SKM-1 (cell line): ENCODE measurements at regions not wholly inside any gene's neighbourhood (a gene's known extent, or its start where the extent isn't known, plus 50 kb on each side); places are given as distances from the start of the nearest gene placed in this dataset.
A peak's percentile ranks its signal among the peaks of the same experiment; 100 is the strongest.
"Not testable (repeated sequence)": the region's sequence is repeated elsewhere in the genome, so short reads cannot be mapped to it uniquely, and the experiment has no call there.

ENCODE experiments used
- DNase-seq: peaks from one replicate; lab custom pipeline; 2025; ENCODE audit not compliant: unreplicated experiment; lab: John Stamatoyannopoulos, UW

DNA sequence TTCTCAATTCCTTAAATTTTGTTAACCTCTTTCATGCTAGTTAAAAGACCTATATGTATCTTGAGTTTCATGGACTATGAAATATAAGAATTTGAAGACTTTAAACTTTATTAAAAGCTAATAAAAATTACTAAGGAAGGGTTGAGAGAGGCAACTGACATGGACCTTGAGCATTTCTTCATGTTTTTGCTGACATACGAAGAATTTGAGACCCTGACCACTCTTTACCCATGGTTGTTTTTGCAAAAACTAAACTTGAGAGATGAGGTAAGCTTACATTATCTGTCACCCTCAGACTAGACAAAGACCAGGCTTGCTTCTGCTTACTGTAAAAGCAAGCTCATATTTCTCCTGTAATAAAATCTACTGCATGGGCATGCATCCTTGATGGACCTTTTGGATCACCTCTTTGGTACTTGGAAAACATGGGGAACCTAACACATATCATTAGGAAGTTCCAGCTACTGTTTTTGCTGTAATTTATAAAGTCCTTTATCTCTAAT, 338.2 kb upstream of the PABPC4L start:
- DNase-seq = no peak

DNA sequence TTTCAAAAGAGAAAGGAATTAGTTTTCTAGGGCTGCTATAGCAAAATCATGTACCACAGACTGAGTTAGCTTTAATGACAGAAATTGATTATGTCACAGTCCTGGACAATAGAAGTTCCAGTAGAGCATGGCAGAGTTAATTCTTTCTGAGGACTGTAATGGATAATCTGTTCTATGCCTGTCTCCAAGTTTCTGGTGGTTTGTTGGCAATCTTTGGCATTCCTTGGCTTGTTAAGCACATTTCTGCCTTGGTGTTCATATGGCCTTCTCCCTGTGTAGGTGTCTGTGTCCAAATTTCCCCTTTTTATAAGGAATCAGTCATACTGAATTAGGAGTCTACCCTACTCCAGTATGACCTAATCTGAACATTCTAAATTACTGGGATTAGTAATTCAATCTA, 336.1 kb upstream of the PABPC4L start:
- no peak for DNase-seq

DNA sequence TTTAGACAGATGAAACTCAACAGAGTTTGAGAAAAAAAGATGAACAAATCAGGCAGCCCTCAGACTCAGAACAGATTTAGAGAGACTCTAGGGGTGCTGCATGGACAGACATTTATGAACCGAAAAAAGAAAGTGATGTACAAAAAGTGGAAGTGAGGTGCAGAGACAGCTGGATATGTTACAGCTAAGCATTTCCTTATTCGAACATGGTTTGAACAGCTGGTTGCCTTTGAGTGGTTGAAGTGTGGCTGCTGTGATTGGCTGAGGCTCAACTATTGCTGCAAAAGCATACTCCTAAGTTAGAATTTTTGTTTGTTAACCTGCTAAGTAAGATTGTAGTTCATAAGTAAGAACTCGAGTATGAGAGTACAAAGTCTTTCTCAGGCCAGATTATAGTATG, 331.5 kb upstream of the PABPC4L start:
- DNase-seq = no peak

DNA sequence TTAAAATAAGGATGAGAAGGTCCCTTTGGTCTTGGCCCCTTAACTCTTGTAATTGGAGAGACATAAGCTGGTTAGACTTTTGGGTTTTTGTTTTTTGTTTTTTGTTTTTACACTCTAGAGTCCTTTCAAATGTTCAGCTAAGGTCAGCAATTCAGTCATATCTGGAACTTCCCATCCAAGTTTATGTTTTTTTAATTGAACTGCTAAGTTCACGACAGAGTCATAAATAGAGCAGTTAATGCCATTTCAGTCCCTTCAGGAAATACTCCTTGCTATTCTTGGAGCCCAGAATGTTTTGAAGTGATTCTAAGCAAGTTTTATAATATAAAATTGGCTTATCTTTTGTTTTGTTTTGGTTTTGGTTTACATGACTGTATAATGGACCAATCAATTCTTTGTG, 329.4 kb upstream of the PABPC4L start:
- DNase-seq = no peak

DNA sequence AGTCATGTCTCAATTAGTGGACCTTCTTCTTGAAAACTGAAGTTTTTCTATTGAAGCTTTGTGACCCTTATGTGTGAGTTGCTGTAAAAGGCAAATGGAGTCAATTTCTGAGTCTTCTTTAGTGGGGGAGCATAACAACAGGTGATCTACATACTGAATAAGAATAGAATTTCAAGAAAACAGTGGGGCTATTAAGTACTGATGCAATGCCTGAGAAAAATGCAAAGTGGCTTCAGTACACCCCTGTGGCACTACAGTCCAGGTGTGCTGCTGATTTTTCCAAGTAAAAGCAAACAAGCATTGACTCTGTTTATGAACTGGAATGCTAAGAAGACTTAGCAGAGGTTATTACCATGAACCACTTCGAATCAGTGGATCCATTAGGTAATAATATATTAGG, 328.0 kb upstream of the PABPC4L start:
- DNase-seq = no peak

DNA sequence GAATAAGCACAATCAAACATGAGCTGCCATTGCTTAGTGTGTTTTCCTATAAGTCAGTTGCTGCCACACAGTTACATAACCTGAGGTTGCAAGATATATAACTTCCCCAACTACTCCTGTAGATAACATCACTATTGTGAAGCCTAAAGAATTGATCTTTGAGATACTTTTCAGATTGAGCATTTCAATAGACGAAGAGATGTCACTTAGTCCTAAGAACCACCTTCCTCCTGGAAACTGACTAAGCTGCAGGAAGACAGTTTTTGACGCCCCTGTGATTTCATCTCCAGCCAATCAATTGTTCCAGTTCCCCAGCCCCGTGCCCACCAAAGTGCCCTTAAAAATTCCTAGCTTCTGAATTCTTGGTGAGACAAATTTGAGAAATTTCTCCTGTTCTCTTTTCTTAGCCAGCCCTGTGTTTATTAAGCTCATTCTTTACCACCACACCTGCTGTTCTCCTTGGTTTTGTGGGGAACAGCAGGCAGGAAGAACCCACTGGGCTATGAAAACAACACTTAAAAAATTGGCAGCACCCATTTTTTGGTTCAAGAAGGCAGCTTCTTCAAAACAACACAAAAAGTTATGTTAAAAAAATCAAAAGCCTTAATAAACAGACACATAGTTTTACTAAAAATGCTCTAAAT, 317.1 kb upstream of the PABPC4L start:
- DNase-seq = no peak

DNA sequence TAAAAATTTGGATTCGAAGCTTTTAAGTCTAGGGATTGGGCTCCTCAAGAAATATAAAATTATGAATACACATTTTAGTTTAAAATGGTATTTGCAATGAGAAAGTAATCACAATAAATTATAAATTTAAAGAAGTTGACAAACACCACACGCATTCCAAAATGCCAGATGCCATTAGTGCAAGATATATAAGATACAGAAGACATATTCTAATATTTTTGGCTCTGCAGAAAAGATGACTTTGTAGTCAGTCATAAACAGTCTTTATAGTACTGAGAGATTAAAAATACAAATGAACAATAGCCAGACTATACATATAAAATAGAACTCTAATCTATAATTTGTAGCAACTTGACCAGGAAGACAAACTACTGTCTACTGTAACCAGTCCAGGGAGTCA, 309.0 kb upstream of the PABPC4L start:
- DNase-seq = no peak

DNA sequence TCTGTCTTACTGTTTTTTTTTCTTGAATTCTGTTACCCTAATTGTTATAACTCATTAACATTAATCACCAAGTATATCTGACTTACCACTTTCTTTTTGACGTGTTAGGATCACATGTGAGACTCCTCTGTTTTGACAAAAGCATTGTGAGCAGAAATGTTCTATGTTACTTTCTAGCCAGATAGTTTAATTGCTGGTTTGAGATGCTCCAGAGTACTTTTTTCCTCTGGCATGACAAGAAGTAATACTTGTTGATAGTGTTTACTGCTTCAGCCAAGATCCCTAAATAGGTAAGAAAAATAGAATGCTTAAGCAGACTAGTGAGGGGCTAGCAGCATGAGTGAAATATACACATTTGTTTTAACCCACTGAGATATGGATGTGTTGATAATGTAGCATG, 303.9 kb upstream of the PABPC4L start:
- no peak for DNase-seq

DNA sequence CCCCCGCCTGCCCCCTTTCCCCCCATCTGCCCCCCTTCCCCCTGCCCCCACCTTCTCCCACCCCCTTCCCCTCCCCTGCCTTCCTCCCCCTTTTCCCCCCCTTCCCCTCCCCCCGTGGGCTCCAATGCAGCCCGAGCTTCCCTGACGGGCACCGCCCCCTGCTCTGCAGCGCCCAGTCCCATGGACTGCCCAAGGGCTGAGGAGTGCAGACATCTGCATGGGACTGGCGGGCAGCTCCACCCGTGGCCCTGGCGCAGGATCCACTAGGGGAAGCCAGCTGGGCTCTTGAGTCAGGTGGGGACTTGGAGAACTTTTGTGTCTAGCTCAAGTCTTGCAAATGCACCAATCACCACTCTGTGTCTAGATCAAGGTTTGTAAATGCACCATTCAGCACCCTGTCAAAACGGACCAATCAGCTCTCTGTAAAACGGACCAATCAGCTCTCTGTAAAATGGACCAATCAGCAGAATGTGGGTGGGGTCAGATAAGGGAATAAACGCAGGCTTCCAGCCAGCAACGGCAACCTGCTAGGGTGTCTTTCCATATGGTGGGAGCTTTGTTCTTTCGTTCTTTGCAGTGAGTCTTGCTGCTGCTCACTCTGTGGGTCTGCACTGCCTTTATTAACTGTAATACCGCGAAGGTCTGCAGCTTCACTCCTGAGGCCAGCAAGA, 300.5 kb upstream of the PABPC4L start:
- no peak for DNase-seq

DNA sequence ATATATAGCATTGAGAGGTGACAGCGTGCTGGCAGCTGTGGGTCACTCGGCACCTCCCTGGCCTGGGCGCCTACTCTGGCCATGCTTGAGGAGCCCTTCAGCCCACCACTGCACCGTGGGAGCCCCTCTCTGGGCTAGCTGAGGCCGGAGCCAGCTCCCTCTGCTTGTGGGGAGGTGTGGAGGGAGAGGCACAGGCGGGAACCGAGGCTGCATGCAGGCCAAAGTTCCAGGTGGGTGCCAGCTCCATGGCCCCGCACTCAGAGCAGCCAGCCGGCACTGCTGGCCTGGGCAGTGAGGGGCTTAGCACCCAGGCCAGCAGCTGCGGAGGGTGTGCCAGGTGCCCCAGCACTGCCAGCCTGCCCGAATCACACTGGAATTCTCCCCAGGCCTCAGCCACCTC, 299.9 kb upstream of the PABPC4L start:
- not testable (repeated sequence) for DNase-seq

DNA sequence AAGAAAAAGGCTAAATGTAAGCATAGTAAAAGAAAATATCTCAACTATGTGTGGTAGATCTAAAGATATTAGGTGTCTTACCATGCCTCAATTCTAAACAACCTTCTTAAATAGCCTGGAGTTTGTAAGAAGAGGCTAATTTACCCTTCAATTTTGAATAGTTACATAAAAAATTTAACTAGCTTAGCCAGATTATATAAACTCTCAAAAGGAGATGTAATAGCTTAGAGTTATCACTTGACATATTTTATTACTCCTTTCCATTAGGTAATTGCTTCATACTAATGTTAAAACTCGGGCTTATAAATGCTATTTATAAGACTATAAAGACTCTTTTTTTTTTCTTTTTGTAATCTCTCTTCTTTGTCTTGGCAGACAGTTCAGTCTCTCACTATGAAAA, 297.5 kb upstream of the PABPC4L start:
- no peak for DNase-seq

DNA sequence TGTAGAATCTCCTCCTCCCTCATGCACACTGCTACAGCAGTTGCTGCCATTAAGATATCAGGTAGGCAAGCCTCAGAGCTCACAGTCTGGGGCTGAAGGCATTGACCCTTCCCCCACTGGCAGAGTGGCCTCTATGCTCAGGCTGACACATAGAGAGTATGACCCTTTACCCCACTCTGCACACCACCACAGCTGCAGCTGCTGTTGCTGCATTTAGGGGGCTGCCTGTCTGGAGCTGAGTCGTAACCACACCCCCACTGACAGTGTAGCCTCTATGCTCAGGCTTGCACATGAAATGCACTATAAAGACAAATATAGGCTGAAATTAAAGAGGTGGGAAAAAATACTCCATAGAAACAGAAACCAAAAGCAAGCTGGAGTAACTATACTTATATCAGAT, 289.3 kb upstream of the PABPC4L start:
- DNase-seq = no peak

DNA sequence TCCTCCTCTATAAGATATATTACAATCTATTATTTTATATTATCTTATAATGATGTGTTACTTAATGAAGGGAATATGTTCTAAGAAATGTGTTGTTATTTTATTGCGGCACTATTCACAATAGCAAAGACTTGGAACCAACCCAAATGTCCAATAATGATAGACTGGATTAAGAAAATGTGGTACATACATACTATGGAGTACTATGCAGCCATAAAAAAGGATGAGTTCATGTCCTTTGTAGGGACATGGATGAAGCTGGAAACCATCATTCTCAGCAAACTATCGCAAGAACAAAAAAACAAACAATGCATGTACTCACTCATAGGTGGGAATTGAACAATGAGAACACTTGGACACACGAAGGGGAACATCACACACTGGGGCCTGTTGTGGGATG, 281.9 kb upstream of the PABPC4L start:
- not testable (repeated sequence) for DNase-seq

DNA sequence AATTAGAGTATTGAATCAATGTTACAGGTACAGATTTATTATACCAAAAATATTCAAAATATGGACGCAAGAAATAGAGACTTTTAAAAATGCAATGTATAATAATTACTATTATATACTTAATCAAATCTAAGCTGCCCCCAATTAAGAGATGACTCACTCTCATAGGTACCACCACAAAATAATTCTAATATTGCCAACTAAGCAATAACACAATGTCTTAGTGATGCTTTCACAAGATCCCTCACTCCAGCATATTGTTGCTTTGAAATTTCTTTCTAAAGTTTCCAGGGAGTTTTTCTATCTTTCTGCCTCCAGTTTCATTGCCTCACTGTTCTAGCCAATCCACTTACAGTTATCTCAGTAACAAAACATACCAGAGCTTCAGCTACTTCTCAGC, 270.0 kb upstream of the PABPC4L start:
- DNase-seq = no peak

DNA sequence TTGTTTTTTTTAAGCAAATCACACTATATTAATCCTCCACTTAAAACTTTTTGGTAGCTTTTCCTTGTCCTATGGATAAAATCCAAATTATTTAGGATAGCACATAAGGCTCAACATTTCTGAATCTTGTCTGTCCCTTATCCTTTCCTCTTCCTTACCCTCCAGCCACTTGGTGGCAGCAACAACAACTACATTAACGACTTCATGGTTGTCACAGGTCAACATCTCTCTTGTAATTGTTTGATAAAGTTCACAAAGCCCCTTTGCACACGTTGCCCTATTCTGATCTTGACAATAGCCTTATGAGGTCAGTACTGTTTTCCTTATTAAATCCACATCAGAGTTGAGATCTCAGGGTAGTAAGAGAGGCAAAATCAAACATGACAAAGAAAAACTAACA, 269.0 kb upstream of the PABPC4L start:
- DNase-seq = peak; percentile 4

DNA sequence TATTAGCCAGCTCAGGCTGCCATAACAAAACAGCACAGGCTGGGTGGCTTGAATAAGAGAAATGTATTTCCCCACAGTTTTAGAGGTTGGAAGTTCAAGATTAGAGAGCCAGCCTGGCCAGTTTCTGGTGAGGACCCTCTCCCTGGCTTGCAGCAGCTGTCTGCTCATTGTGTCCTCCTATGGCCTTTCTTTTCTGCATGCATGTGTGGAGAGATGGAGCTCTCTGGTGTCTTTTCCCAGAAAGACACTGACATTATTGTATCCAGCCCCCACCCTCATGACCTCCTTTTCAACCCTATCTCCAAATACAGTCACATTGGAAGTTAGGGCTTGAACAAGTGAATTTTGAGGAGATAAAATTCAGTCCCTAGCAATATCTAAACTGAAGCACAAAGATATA, 263.8 kb upstream of the PABPC4L start:
- no peak for DNase-seq

DNA sequence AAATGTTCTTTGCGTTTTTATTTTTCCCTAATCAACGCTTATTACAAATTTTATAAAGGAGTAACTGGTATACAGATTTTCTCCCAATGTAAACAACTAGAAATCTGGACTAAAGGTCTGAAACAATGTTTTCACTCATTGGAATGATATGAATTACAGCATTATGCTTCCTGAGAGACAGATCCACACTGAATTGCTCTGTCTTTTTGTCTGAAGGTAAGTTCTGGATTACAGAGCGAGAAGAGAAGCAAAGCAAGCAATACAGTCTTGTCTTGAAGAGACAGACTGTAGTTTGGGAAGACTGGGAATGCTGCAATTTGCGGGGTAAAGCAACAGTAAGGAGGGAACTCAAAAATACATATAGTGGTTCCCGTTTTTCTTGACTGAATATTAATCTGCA, 262.2 kb upstream of the PABPC4L start:
- no peak for DNase-seq

DNA sequence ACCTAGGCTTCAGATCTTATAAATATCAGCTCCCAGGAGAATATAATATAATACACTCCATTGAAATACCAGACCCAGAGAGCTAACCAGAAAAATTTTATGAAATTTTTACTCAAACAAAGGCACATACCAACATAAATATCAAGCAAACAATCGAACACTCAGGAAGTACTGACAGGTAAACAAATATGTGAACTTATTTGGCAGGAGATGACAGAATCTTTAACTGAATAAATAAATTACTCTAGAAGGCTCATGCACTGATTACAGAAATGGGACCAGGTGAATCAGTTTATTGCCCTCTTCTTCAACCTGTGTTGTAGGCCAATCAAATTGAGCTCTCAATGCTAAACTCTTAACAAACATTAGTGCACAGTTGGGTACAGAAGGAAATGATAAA, 225.2 kb upstream of the PABPC4L start:
- DNase-seq = no peak

DNA sequence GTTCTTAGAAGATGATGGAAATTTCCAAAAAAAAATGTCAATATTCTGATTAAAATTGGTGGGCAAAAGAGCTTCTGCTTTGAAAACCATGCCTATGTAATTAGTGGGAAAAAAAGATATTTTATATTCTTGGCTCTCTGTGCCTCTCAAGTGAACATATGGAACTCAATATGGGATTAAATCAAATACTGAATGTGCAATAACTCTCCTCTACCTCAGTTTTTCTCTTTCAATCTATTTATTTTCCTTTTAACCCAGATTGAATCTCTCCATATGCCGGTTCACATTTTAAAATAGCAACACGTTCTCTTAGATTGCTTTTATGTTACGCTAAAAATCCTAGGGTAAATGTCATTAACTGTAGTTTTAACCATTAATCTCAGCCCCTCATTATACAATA, 224.2 kb upstream of the PABPC4L start:
- DNase-seq = no peak

DNA sequence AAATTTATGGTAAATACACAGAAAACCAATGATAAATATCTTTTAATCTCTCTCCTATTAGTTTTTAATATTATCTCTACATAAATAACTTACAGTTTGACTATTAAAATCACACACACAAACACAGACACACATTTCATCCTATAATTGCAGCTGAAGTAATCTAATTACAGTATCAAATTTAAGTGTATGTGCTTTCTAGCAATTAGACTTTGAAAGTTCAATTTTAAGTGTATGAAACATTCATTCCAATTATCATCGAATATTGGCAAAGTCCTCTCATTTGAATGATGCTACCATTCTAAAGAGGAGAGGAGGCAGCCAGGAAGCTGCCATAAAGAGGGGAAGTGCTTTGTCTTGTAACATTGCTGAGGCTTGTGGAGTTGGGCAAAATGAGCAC, 221.2 kb upstream of the PABPC4L start:
- DNase-seq = no peak

DNA sequence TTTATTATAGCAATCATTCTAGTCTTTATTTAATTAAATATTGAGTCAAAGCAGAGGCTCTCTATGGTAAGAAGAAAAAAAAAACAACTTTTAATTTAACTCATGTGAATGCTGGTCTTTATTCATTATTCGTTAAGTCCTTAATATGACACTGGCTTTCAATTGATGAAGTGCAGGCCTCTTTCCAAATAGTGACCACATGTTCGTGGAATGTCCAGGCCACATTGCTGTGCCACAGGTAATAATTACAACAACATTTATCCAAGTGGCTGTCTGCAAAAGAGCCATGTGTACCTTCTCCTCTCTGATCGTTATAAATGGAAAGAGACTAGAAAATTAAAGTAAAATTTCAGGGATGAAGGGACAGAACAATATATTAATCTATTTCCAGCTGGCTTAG, 220.1 kb upstream of the PABPC4L start:
- no peak for DNase-seq

DNA sequence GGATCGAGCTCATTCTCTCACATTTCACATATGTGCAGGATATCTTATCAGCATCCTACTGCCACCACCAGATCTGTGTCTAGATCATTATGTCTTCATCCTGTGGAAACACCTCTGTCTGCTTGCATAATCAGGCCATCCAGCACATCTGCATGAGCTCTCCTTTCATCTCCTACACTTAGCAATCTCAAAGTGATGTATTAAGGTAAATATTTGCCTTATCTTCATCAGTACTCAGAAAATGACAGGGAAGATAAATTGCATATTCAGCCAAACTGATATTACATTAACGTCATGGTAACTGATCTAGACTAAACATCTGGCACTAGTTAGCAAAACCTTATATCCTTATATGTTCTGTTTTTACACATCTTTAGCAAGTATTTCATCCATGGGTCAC, 207.3 kb upstream of the PABPC4L start:
- DNase-seq = no peak

DNA sequence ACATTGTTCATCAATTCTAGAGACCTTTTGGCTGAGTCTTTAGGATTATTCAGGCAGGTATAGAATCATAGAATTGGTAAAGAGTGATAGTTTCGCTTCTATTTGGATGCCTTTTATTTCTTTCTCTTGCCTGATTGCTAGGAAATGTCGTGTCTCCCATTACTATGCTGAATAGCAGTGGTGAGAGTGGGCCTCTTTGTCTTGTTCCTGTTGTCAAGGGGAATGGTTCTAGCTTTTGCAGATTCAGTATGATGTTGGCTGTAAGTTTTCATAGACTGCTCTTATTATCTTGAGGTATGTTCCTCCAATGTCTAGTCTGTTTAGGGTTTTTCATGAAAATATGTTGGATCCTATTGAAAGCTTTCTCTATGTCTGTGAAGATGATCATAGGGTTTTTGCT, 200.2 kb upstream of the PABPC4L start:
- no peak for DNase-seq
